ENCODE measurements at regions not wholly inside any gene's neighbourhood (a gene's known extent, or its start where the extent isn't known, plus 50 kb on each side); places are given as distances from the start of the nearest gene placed in this dataset.
A peak's percentile ranks its signal among the peaks of the same experiment; 100 is the strongest.

DNA sequence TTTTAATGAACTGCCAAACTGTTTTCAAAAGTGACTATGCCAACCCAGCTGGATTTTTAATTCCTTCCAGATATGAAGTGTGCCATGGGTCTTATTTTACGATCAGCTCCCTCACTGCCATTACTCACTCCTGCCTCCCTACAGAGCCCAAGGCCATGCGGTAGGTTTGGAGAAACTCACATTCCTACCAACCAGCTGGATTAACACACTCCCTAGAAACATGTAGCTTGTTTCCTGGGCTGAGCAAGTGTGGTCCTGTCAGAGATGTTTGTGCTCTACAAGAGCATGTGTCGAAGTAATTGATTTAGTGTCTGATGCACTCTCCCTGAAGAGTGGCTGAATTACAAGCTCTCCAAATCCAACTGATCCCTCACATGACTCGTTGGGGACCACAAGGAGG lies 82.5 kb downstream of the SPP2 start:
- H3K9me3 ChIP-seq, result no peaks in the 10 kb centered on the region
- H3K4me1 ChIP-seq, result peaks cover 0 to 6% (median 0%) of the 10 kb centered on the region in 4 donors
- H3K27ac ChIP-seq, result peak overlapping the region in 1 of 4 donors; percentile 22
- TF ChIP-seq EP300 (IDR thresholded peaks at IDR 0.05), result no peak
- TF ChIP-seq POLR2A (IDR thresholded peaks at IDR 0.05), result no peak
- TF ChIP-seq, protein P1, sequence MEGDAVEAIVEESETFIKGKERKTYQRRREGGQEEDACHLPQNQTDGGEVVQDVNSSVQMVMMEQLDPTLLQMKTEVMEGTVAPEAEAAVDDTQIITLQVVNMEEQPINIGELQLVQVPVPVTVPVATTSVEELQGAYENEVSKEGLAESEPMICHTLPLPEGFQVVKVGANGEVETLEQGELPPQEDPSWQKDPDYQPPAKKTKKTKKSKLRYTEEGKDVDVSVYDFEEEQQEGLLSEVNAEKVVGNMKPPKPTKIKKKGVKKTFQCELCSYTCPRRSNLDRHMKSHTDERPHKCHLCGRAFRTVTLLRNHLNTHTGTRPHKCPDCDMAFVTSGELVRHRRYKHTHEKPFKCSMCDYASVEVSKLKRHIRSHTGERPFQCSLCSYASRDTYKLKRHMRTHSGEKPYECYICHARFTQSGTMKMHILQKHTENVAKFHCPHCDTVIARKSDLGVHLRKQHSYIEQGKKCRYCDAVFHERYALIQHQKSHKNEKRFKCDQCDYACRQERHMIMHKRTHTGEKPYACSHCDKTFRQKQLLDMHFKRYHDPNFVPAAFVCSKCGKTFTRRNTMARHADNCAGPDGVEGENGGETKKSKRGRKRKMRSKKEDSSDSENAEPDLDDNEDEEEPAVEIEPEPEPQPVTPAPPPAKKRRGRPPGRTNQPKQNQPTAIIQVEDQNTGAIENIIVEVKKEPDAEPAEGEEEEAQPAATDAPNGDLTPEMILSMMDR (IDR thresholded peaks at IDR 0.05), result no peak
- peaks cover 0 to 4% of the 10 kb centered on the region in 2 donors for H3K27me3 ChIP-seq
- no peak overlapping the region for H3K4me3 ChIP-seq
- H3K36me3 ChIP-seq, result no peaks in the 10 kb centered on the region
- DNase-seq (ENCODE audit: low spot score in 2 of 2), result no peak
- 74 to 82% methylated on average over 4 of the region's 4 CpGs for WGBS, 2 donors

DNA sequence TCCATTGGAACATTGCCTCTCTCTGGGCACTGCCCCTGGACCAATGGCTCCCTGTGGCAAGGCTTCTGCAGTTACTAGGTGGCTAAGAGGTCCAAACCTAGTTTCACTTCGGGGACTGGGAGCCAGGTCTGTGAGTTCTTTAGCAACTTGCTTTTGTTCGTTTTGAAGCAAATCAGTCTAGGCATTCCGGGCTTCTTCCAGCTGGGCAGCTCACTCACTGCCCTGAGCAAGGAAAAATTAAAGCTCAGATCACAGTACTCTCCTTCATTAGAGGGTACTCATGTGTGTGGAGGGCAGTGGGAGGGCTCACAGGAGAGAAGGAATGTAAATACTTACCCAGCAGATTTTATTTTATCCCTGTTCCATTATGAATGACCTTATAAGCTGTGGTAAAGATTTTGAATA lies 80.3 kb downstream of the SPP2 start:
- Histone ChIP-seq H3K36me3 (no peaks in the 10 kb centered on the region), H3K9me3 (no peaks in the 10 kb centered on the region), H3K27ac (peak overlapping the region in 2 of 4 donors; percentile 56 to 71), H3K27me3 (peaks cover 0 to 4% of the 10 kb centered on the region in 2 donors), H3K4me1 (peaks cover 0 to 5% (median 0%) of the 10 kb centered on the region in 4 donors), H3K4me3 (no peak overlapping the region)
- WGBS, 2 donors, result 44 to 66% methylated on average over 3 of the region's 3 CpGs
- no peak for TF ChIP-seq POLR2A (IDR thresholded peaks at IDR 0.05)
- DNase-seq (ENCODE audit: low spot score in 2 of 2), result no peak

DNA sequence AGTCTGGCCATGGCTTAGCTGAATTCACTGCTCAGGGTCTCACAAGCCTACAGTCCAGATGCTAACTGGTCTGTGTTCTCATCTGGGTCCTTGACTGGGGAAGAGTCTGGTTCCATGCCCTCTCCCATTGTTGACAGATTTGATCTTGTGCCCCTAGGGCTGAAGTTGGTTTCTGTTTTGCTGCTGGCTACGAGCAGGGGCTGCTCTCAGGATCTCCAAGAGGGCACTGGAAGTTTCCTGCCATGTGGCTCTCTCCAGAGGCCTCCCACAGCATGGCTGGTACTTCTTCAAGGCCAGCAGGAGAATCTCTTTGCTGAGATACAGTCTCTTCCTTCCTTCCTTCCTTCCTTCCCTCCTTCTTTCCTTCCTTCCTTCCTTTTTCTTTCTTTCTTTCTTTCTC lies 78.1 kb downstream of the SPP2 start:
- Histone ChIP-seq H3K36me3 (no peaks in the 10 kb centered on the region), H3K4me3 (no peak overlapping the region), H3K27me3 (no peaks in the 10 kb centered on the region), H3K9me3 (no peaks in the 10 kb centered on the region), H3K27ac (no peak overlapping the region), H3K4me1 (no peaks in the 10 kb centered on the region)
- 50 to 67% methylated on average over 1 of the region's 1 CpG for WGBS, 2 donors
- TF ChIP-seq, protein P1 (IDR thresholded peaks at IDR 0.05), result no peak
- TF ChIP-seq POLR2A (IDR thresholded peaks at IDR 0.05), result no peak
- no peak for TF ChIP-seq EP300 (IDR thresholded peaks at IDR 0.05)
- no peak for DNase-seq (ENCODE audit: low spot score in 2 of 2)
